ENCODE measurements at regions not wholly inside any gene's neighbourhood (a gene's known extent, or its start where the extent isn't known, plus 50 kb on each side); places are given as distances from the start of the nearest gene placed in this dataset.
"Not testable (repeated sequence)": the region's sequence is repeated elsewhere in the genome, so short reads cannot be mapped to it uniquely, and the experiment has no call there.

- Mint-ChIP-seq H3K9me3 (ENCODE audit: low read depth) (no peaks in the 10 kb centered on the region), H3K4me3 (no peak overlapping the region), H3K27ac (no peak overlapping the region), H3K27me3 (no peaks in the 10 kb centered on the region), H3K4me1 (no peaks in the 10 kb centered on the region), H3K36me3 (no peaks in the 10 kb centered on the region)
- CTCF ChIA-PET: no interaction called here
- ATAC-seq (no peak), DNase-seq (no peak)
Observed at GRCh38 chr6:122859676-122860075, 70.6 kb downstream of the SMPDL3A start.

- H3K27me3 Mint-ChIP-seq: no peaks in the 10 kb centered on the region
- H3K36me3 Mint-ChIP-seq: no peaks in the 10 kb centered on the region
- CTCF ChIA-PET: no interaction called here
- H3K4me3 Mint-ChIP-seq: no peak overlapping the region
- no peaks in the 10 kb centered on the region for H3K4me1 Mint-ChIP-seq
- ATAC-seq (no peak), DNase-seq (no peak)
- H3K9me3 Mint-ChIP-seq (ENCODE audit: low read depth): no peaks in the 10 kb centered on the region
- H3K27ac Mint-ChIP-seq: no peak overlapping the region
Observed at GRCh38 chr6:122861594-122861993, 72.5 kb downstream of the SMPDL3A start.

GRCh38 chr6:122868137-122868536 is 79.1 kb downstream of the SMPDL3A start:
- no peaks in the 10 kb centered on the region for H3K4me1 Mint-ChIP-seq
- H3K36me3 Mint-ChIP-seq: no peaks in the 10 kb centered on the region
- H3K4me3 Mint-ChIP-seq: no peak overlapping the region
- DNase-seq (no peak), ATAC-seq (no peak)
- H3K27me3 Mint-ChIP-seq: no peaks in the 10 kb centered on the region
- CTCF ChIA-PET: no interaction called here
- H3K9me3 Mint-ChIP-seq (ENCODE audit: low read depth): no peaks in the 10 kb centered on the region
- H3K27ac Mint-ChIP-seq: no peak overlapping the region

- CTCF ChIA-PET: interaction anchor here (0.7 kb wide), 1 partner anchor 448 kb away, joined by 3 read pairs; no protein-coding TSS in a partner anchor
- no peak overlapping the region for H3K27ac Mint-ChIP-seq
- no peak overlapping the region for H3K4me3 Mint-ChIP-seq
- ATAC-seq (no peak), DNase-seq (no peak)
- H3K9me3 Mint-ChIP-seq (ENCODE audit: low read depth): no peaks in the 10 kb centered on the region
- no peaks in the 10 kb centered on the region for H3K4me1 Mint-ChIP-seq
- no peaks in the 10 kb centered on the region for H3K36me3 Mint-ChIP-seq
- H3K27me3 Mint-ChIP-seq: no peaks in the 10 kb centered on the region
Observed at GRCh38 chr6:122869437-122870024, 80.5 kb downstream of the SMPDL3A start.

GRCh38 chr6:122871079-122871478 is 82.0 kb downstream of the SMPDL3A start:
- CTCF ChIA-PET: no interaction called here
- DNase-seq (no peak), ATAC-seq (no peak)
- no peak overlapping the region for H3K4me3 Mint-ChIP-seq
- no peaks in the 10 kb centered on the region for H3K4me1 Mint-ChIP-seq
- H3K27me3 Mint-ChIP-seq: no peaks in the 10 kb centered on the region
- no peaks in the 10 kb centered on the region for H3K9me3 Mint-ChIP-seq (ENCODE audit: low read depth)
- no peaks in the 10 kb centered on the region for H3K36me3 Mint-ChIP-seq
- no peak overlapping the region for H3K27ac Mint-ChIP-seq

- H3K36me3 Mint-ChIP-seq: no peaks in the 10 kb centered on the region
- CTCF ChIA-PET: no interaction called here
- DNase-seq (no peak), ATAC-seq (no peak)
- H3K9me3 Mint-ChIP-seq (ENCODE audit: low read depth): no peaks in the 10 kb centered on the region
- no peaks in the 10 kb centered on the region for H3K4me1 Mint-ChIP-seq
- no peaks in the 10 kb centered on the region for H3K27me3 Mint-ChIP-seq
- no peak overlapping the region for H3K4me3 Mint-ChIP-seq
- no peak overlapping the region for H3K27ac Mint-ChIP-seq
Observed at GRCh38 chr6:122872311-122872710, 83.3 kb downstream of the SMPDL3A start.

- no peak for DNase-seq
- Mint-ChIP-seq H3K36me3 (no peaks in the 10 kb centered on the region), H3K9me3 (ENCODE audit: low read depth) (peaks cover 1% of the 10 kb centered on the region), H3K4me1 (no peaks in the 10 kb centered on the region), H3K27ac (no peak overlapping the region), H3K4me3 (no peak overlapping the region), H3K27me3 (no peaks in the 10 kb centered on the region)
- CTCF ChIA-PET: no interaction called here
- ATAC-seq: no peak
Observed at GRCh38 chr6:122877302-122877701, 88.2 kb downstream of the SMPDL3A start.

GRCh38 chr6:122878796-122879195 is 89.7 kb downstream of the SMPDL3A start:
- Mint-ChIP-seq H3K9me3 (ENCODE audit: low read depth) (peaks cover 5% of the 10 kb centered on the region), H3K27me3 (no peaks in the 10 kb centered on the region), H3K27ac (no peak overlapping the region), H3K4me1 (no peaks in the 10 kb centered on the region), H3K36me3 (no peaks in the 10 kb centered on the region), H3K4me3 (no peak overlapping the region)
- CTCF ChIA-PET: no interaction called here
- DNase-seq: no peak
- no peak for ATAC-seq

- H3K4me1 Mint-ChIP-seq: no peaks in the 10 kb centered on the region
- ATAC-seq: no peak
- no peak for DNase-seq
- no peak overlapping the region for H3K27ac Mint-ChIP-seq
- CTCF ChIA-PET: no interaction called here
- H3K4me3 Mint-ChIP-seq: no peak overlapping the region
- H3K27me3 Mint-ChIP-seq: no peaks in the 10 kb centered on the region
- no peaks in the 10 kb centered on the region for H3K36me3 Mint-ChIP-seq
- H3K9me3 Mint-ChIP-seq (ENCODE audit: low read depth): peaks cover 7% of the 10 kb centered on the region
Observed at GRCh38 chr6:122886481-122886880, 97.4 kb downstream of the SMPDL3A start.

GRCh38 chr6:122887941-122888340 is 98.9 kb downstream of the SMPDL3A start:
- CTCF ChIA-PET: no interaction called here
- H3K27me3 Mint-ChIP-seq: no peaks in the 10 kb centered on the region
- H3K9me3 Mint-ChIP-seq (ENCODE audit: low read depth): peaks cover 2% of the 10 kb centered on the region
- H3K4me1 Mint-ChIP-seq: no peaks in the 10 kb centered on the region
- H3K27ac Mint-ChIP-seq: no peak overlapping the region
- no peaks in the 10 kb centered on the region for H3K36me3 Mint-ChIP-seq
- H3K4me3 Mint-ChIP-seq: no peak overlapping the region
- DNase-seq: no peak
- no peak for ATAC-seq

- H3K36me3 Mint-ChIP-seq; H3K27me3 Mint-ChIP-seq; CTCF ChIA-PET; H3K4me1 Mint-ChIP-seq; H3K27ac Mint-ChIP-seq; ATAC-seq; DNase-seq; H3K9me3 Mint-ChIP-seq (ENCODE audit: low read depth); H3K4me3 Mint-ChIP-seq: not testable (repeated sequence)
Observed at GRCh38 chr6:122888680-122889079, 99.6 kb downstream of the SMPDL3A start.

- DNase-seq (no peak), ATAC-seq (no peak)
- CTCF ChIA-PET: no interaction called here
- no peak overlapping the region for H3K4me3 Mint-ChIP-seq
- H3K36me3 Mint-ChIP-seq: no peaks in the 10 kb centered on the region
- peaks cover 2% of the 10 kb centered on the region for H3K9me3 Mint-ChIP-seq (ENCODE audit: low read depth)
- H3K4me1 Mint-ChIP-seq: no peaks in the 10 kb centered on the region
- no peaks in the 10 kb centered on the region for H3K27me3 Mint-ChIP-seq
- H3K27ac Mint-ChIP-seq: no peak overlapping the region
Observed at GRCh38 chr6:122890250-122890649, 101.2 kb downstream of the SMPDL3A start.

GRCh38 chr6:122894791-122895190 is 101.2 kb upstream of the CLVS2 start:
- no peaks in the 10 kb centered on the region for H3K27me3 Mint-ChIP-seq
- CTCF ChIA-PET: no interaction called here
- no peaks in the 10 kb centered on the region for H3K36me3 Mint-ChIP-seq
- H3K9me3 Mint-ChIP-seq (ENCODE audit: low read depth): peaks cover 2% of the 10 kb centered on the region
- ATAC-seq: no peak
- DNase-seq: no peak
- H3K27ac Mint-ChIP-seq: no peak overlapping the region
- H3K4me1 Mint-ChIP-seq: no peaks in the 10 kb centered on the region
- no peak overlapping the region for H3K4me3 Mint-ChIP-seq

GRCh38 chr6:122902326-122902725 is 93.7 kb upstream of the CLVS2 start:
- Mint-ChIP-seq H3K36me3 (no peaks in the 10 kb centered on the region), H3K4me1 (no peaks in the 10 kb centered on the region), H3K27ac (no peak overlapping the region), H3K4me3 (no peak overlapping the region), H3K27me3 (no peaks in the 10 kb centered on the region), H3K9me3 (ENCODE audit: low read depth) (peaks cover 2% of the 10 kb centered on the region)
- ATAC-seq: no peak
- DNase-seq: no peak
- CTCF ChIA-PET: no interaction called here

- CTCF ChIA-PET: no interaction called here
- no peak for DNase-seq
- no peaks in the 10 kb centered on the region for H3K36me3 Mint-ChIP-seq
- no peaks in the 10 kb centered on the region for H3K4me1 Mint-ChIP-seq
- no peak overlapping the region for H3K27ac Mint-ChIP-seq
- no peak overlapping the region for H3K4me3 Mint-ChIP-seq
- H3K27me3 Mint-ChIP-seq: no peaks in the 10 kb centered on the region
- no peak for ATAC-seq
- H3K9me3 Mint-ChIP-seq (ENCODE audit: low read depth): peaks cover 2% of the 10 kb centered on the region
Observed at GRCh38 chr6:122903266-122903915, 92.6 kb upstream of the CLVS2 start.

Measured in activated CD8-positive, alpha-beta memory T cell treated with anti-CD3 and anti-CD28 coated beads, Interleukin-2, amount 10 ng/mL, durations not matched to agents 7 days and 5 days (primary cell).